Transverse colon (tissue), 4 donors: ENCODE measurements at regions not wholly inside any gene's neighbourhood (a gene's known extent, or its start where the extent isn't known, plus 50 kb on each side); places are given as distances from the start of the nearest gene placed in this dataset.

Experiments
- DNase-seq: peaks from one replicate; pipeline ENCODE4 v3.0.0-alpha.2; 2019
- H3K27ac ChIP-seq, 4 donors: fragments of 200-600 bp; sonication (generic); 2 replicates each; pipeline ENCODE4 v1.5.1; 2016 to 2018; ENCODE audit warnings: inconsistent platforms in 4 of 4
- H3K27me3 ChIP-seq: fragments of 200-600 bp; sonication (generic); 2 replicates; pipeline ENCODE4 v1.5.1; 2017; ENCODE audit warnings: inconsistent platforms
- H3K36me3 ChIP-seq, 4 donors: fragments of 200-600 bp; sonication (generic); 2 replicates each; pipeline ENCODE4 v1.5.1; 2017 to 2019; ENCODE audit warnings: inconsistent platforms in 4 of 4
- H3K4me1 ChIP-seq, 4 donors: fragments of 200-600 bp; sonication (generic); 2 replicates each; pipeline ENCODE4 v1.5.1; 2017 to 2020; ENCODE audit warnings: inconsistent platforms in 4 of 4
- H3K4me3 ChIP-seq, 4 donors: fragments of 200-600 bp; sonication (generic); 1 replicate in 1 of 4; 2 replicates in 3 of 4; pipeline versions ENCODE4 v1.5.1 to v1.6.1; 2017 to 2019; ENCODE audit warnings: inconsistent platforms in 4 of 4
- H3K9me3 ChIP-seq, 2 donors: fragments of 200-600 bp; sonication (generic); 2 replicates each; pipeline ENCODE4 v1.5.1; 2017 to 2019; ENCODE audit warnings: inconsistent platforms in 2 of 2
- EP300 ChIP-seq: sonication (generic); formaldehyde crosslinking; IDR thresholded peaks from one replicate; pipeline ENCODE4 v1.6.1; 2017; ENCODE audit warnings: antibody characterized with exemption, low read depth
- POLR2A ChIP-seq: fragments of 450-650 bp; IDR thresholded peaks from one replicate; pipeline ENCODE4 v1.6.1; 2016; ENCODE audit warnings: antibody characterized with exemption, mild to moderate bottlenecking, moderate library complexity
- POLR2AphosphoS5 ChIP-seq, 3 donors: sonication (generic); formaldehyde crosslinking; IDR thresholded peaks; one replicate each; pipeline ENCODE4 v1.6.1; 2016; ENCODE audit warnings: antibody characterized with exemption in 3 of 3
- WGBS, 2 donors: methylation state at CpG; one replicate each; pipeline ENCODE4 v1.1.5; 2018; ENCODE audit warnings: low coverage in 1 of 2; 5-methylcytosine and 5-hydroxymethylcytosine counted together
- in situ Hi-C, 4 donors: fragments of 200-750 bp; cut with MboI; loops; one replicate each; pipeline versions ENCODE4 v1.15.0 to v1.15.1; 2017; ENCODE audit warnings: low sequenced_read_pairs in 3 of 4, low pct_ligation_motif_present in 1 of 4, low pct_unique_long_range_greater_than_20kb in 1 of 4
- intact Hi-C: fragments of 100-400 bp; cut with DNase I; formaldehyde crosslinking; loops from one replicate; pipeline ENCODE4 v1.15.1; 2023; ENCODE audit warnings: low total_unique reads
- TF ChIP-seq, protein P1 (sequence below), 5 experiments: fragments of 200-600 bp in 3 of 5; fragments of 450-650 bp in 2 of 5; sonication (generic) in 3 of 5; IDR thresholded peaks; 1 replicate in 2 of 5; 2 replicates in 3 of 5; pipeline ENCODE4 v1.5.1; 2016 to 2017; ENCODE audit warnings: antibody characterized with exemption in 5 of 5, inconsistent platforms in 3 of 5, mild to moderate bottlenecking in 2 of 5, moderate library complexity in 1 of 5

DNA sequence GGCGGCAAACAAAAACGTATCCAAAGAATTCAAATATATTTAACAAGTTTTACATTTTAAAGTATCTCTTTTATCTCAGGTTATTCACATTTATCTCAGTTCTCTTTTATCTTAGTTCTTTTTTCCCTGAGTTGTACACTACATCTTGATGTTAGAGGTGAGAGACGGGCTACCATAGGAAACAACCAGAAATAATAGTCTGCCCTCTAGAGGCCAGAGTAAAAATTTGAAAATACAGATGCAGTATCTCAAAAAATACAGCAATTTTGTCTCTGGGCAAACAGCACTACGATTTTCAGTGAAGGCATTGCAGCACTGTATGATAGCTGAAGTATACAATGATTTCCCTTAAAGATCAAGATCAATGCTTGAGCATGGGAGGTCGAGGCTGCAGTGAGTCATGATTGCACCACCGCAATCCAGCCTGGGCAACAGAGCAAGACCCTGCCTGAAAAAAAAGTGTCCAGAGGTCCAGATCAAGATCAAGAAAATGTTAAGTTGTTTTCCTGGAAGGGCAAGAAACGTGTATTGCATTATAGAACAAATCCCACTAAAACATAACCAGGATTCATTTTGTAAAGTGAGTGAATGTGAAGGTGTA lies 82.6 kb upstream of the ATP11B start:
- peaks cover 0 to 16% (median 5%) of the 10 kb centered on the region in 4 donors for H3K4me1 ChIP-seq
- intact Hi-C loops (no loop called here), in situ Hi-C loops (loop anchor here (10.0 to 25.0 kb wide), 2 partner anchors 124 to 677 kb away; no protein-coding TSS in a partner anchor)
- TF ChIP-seq POLR2AphosphoS5 (IDR thresholded peaks at IDR 0.05) (no peak), POLR2A (no peak), EP300 (no peak)
- TF ChIP-seq, protein P1, sequence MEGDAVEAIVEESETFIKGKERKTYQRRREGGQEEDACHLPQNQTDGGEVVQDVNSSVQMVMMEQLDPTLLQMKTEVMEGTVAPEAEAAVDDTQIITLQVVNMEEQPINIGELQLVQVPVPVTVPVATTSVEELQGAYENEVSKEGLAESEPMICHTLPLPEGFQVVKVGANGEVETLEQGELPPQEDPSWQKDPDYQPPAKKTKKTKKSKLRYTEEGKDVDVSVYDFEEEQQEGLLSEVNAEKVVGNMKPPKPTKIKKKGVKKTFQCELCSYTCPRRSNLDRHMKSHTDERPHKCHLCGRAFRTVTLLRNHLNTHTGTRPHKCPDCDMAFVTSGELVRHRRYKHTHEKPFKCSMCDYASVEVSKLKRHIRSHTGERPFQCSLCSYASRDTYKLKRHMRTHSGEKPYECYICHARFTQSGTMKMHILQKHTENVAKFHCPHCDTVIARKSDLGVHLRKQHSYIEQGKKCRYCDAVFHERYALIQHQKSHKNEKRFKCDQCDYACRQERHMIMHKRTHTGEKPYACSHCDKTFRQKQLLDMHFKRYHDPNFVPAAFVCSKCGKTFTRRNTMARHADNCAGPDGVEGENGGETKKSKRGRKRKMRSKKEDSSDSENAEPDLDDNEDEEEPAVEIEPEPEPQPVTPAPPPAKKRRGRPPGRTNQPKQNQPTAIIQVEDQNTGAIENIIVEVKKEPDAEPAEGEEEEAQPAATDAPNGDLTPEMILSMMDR (IDR thresholded peaks at IDR 0.05) = peak; percentile 47 to 65 (median 63)
- no peaks in the 10 kb centered on the region for H3K9me3 ChIP-seq
- WGBS, 2 donors = 39 to 45% methylated on average over 7 of the region's 7 CpGs
- no peak for DNase-seq
- H3K36me3 ChIP-seq = no peaks in the 10 kb centered on the region
- H3K27me3 ChIP-seq = no peaks in the 10 kb centered on the region
- H3K4me3 ChIP-seq = no peak overlapping the region
- no peak overlapping the region for H3K27ac ChIP-seq

DNA sequence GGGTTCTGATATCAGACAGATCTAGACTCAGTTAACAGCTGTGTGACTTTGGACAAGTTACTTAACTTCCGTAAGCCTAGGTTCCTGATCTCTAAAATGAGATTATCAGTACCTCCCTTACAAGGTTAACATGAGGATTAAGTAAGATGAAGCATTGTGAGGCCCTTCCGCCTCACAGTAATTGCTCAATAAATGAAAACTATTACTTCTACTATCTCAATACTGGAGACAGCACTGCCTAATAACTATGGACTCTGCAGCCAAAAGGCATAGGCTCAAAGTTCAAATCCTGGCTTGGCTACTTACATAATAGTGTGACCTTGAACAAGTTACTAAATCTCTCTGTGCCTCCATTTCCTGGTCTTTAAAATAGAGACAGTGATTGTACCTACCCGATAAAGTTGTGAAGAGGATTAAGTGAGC lies 82.0 kb upstream of the ATP11B start:
- Histone ChIP-seq H3K36me3 (no peaks in the 10 kb centered on the region), H3K4me1 (peaks cover 0 to 20% (median 7%) of the 10 kb centered on the region in 4 donors), H3K4me3 (no peak overlapping the region), H3K27me3 (no peaks in the 10 kb centered on the region), H3K9me3 (no peaks in the 10 kb centered on the region), H3K27ac (no peak overlapping the region)
- TF ChIP-seq POLR2AphosphoS5 (IDR thresholded peaks at IDR 0.05) (no peak), POLR2A (no peak), EP300 (no peak)
- TF ChIP-seq, protein P1 (IDR thresholded peaks at IDR 0.05) = no peak
- 74% methylated on average over 3 of the region's 3 CpGs for WGBS, 2 donors
- no peak for DNase-seq
- in situ Hi-C loops = loop anchor here (10.0 to 25.0 kb wide), 2 partner anchors 124 to 676 kb away; no protein-coding TSS in a partner anchor
- intact Hi-C loops = no loop called here

DNA sequence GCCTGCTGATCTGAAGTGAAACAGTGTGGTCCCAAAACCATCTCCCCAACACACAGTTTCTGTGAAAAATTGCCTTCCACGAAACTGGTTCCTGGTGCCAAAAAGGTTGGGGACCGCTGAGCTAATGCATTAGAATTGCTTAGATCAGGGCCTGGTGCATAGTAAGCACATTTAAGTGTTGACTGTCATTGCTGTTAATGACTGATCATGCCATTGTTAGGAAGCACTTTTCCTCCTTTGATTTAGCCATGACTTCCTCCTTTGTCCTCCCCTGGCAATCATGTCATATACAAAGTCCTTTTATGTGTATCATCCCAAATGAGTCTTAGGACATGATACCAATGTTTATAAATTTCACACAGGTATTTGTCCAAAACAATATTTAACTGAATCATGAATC lies 81.5 kb upstream of the ATP11B start:
- no peak for DNase-seq
- H3K27me3 ChIP-seq = no peaks in the 10 kb centered on the region
- H3K9me3 ChIP-seq = no peaks in the 10 kb centered on the region
- H3K4me1 ChIP-seq = peaks cover 0 to 26% (median 10%) of the 10 kb centered on the region in 4 donors
- no peak overlapping the region for H3K4me3 ChIP-seq
- no peak overlapping the region for H3K27ac ChIP-seq
- no peak for TF ChIP-seq POLR2AphosphoS5 (IDR thresholded peaks at IDR 0.05)
- no peak for TF ChIP-seq EP300
- TF ChIP-seq POLR2A = no peak
- TF ChIP-seq, protein P1 (IDR thresholded peaks at IDR 0.05) = no peak
- H3K36me3 ChIP-seq = no peaks in the 10 kb centered on the region
- in situ Hi-C loops (loop anchor here (10.0 to 25.0 kb wide), 2 partner anchors 123 to 675 kb away; no protein-coding TSS in a partner anchor), intact Hi-C loops (no loop called here)
- WGBS, 2 donors = 71 to 80% methylated on average over 1 to 2 of the region's 2 CpGs

DNA sequence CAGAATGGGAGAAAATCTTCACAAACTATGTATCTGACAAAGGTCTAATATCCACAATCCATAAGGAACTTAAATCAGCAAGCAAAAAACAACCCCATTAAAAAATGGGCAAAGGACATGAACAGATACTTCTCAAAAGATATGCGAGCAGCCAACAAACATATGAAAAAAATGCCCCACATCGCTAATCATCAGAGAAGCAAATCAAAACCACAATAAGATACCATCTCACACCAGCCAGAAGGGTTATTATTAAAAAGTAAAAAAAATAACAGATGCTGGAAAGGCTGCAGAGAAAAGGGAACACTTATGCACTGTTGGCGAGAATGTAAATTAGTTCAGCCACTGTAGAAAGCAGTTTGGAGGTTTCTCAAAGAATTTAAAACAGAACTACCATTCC lies 80.2 kb upstream of the ATP11B start:
- Histone ChIP-seq H3K9me3 (no peaks in the 10 kb centered on the region), H3K27ac (no peak overlapping the region), H3K4me3 (no peak overlapping the region), H3K4me1 (peaks cover 0 to 36% (median 15%) of the 10 kb centered on the region in 4 donors), H3K36me3 (no peaks in the 10 kb centered on the region), H3K27me3 (no peaks in the 10 kb centered on the region)
- in situ Hi-C loops (loop anchor here (10.0 to 25.0 kb wide), 2 partner anchors 122 to 674 kb away; no protein-coding TSS in a partner anchor), intact Hi-C loops (no loop called here)
- TF ChIP-seq POLR2A (no peak), EP300 (no peak), POLR2AphosphoS5 (IDR thresholded peaks at IDR 0.05) (no peak)
- TF ChIP-seq, protein P1 (IDR thresholded peaks at IDR 0.05) = no peak
- DNase-seq = no peak
- WGBS, 2 donors = 84 to 85% methylated on average over 3 of the region's 3 CpGs
